SH-SY5Y (cell line): ENCODE measurements at regions not wholly inside any gene's neighbourhood (a gene's known extent, or its start where the extent isn't known, plus 50 kb on each side); places are given as distances from the start of the nearest gene placed in this dataset.

Source experiments
- GATA2 ChIP-seq: IDR thresholded peaks from 2 replicates; pipeline ENCODE4 v1.6.1; 2011; ENCODE audit warnings: mild to moderate bottlenecking, low read depth, low read length
- GATA3 ChIP-seq: IDR thresholded peaks from 2 replicates; pipeline ENCODE4 v1.6.1; 2011; ENCODE audit warnings: low read depth, mild to moderate bottlenecking, low read length, moderate library complexity

GRCh38 chr4:141565379-141566089 lies 70.8 kb upstream of the IL15 start:
- TF ChIP-seq GATA2 (no peak), GATA3 (no peak)
